ENCODE measurements at regions not wholly inside any gene's neighbourhood (a gene's known extent, or its start where the extent isn't known, plus 50 kb on each side); places are given as distances from the start of the nearest gene placed in this dataset.

DNA sequence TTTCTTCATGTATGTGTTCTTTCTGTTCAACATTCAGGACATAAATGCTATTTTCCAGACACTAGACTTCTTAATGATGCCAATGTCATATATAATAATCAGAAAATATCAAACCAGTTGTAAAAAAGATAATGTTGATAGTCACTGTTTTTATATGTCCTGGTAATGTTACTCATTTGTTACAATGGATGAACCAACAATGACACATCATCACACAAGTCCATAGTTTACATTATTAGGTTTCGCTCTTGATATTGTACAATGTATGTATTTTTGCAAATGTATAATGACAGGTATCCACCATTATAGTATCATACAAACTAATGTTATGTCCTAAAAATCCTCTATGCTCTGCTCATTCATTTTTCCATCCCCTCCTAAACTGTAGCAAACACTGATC is 243.8 kb upstream of the CDIN1 start:
- TF ChIP-seq POLR2A (IDR thresholded peaks at IDR 0.05), result no peak
- TF ChIP-seq, protein P1, sequence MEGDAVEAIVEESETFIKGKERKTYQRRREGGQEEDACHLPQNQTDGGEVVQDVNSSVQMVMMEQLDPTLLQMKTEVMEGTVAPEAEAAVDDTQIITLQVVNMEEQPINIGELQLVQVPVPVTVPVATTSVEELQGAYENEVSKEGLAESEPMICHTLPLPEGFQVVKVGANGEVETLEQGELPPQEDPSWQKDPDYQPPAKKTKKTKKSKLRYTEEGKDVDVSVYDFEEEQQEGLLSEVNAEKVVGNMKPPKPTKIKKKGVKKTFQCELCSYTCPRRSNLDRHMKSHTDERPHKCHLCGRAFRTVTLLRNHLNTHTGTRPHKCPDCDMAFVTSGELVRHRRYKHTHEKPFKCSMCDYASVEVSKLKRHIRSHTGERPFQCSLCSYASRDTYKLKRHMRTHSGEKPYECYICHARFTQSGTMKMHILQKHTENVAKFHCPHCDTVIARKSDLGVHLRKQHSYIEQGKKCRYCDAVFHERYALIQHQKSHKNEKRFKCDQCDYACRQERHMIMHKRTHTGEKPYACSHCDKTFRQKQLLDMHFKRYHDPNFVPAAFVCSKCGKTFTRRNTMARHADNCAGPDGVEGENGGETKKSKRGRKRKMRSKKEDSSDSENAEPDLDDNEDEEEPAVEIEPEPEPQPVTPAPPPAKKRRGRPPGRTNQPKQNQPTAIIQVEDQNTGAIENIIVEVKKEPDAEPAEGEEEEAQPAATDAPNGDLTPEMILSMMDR (IDR thresholded peaks at IDR 0.05), result no peak
- TF ChIP-seq POLR2AphosphoS5 (IDR thresholded peaks at IDR 0.05), result no peak

Measured in prostate gland (tissue), 2 donors.